T-helper 2 cell treated with Interferon-gamma antibody and Interleukin-4, amounts not matched to agents 5 μg/mL and 100 μg/mL, for 36 hours (primary cell): ENCODE measurements at regions not wholly inside any gene's neighbourhood (a gene's known extent, or its start where the extent isn't known, plus 50 kb on each side); places are given as distances from the start of the nearest gene placed in this dataset.

Experiments
- DNase-seq: peaks from one replicate; pipeline ENCODE4 v3.0.0; 2021; ENCODE audit warnings: low spot score
- H3K27ac Mint-ChIP-seq: one replicate; pipeline ENCODE4 v1.8.0; 2021; ENCODE audit warnings: mild to moderate bottlenecking, mixed read lengths
- H3K27me3 Mint-ChIP-seq: one replicate; pipeline ENCODE4 v1.8.0; 2021; ENCODE audit warnings: low read depth, mixed read lengths
- H3K36me3 Mint-ChIP-seq: one replicate; pipeline ENCODE4 v1.8.0; 2021; ENCODE audit warnings: low read depth, mixed read lengths
- H3K4me1 Mint-ChIP-seq: one replicate; pipeline ENCODE4 v1.8.0; 2021; ENCODE audit warnings: low read depth, mixed read lengths
- H3K4me3 Mint-ChIP-seq: one replicate; pipeline ENCODE4 v1.8.0; 2022; ENCODE audit warnings: mild to moderate bottlenecking, moderate library complexity, mixed read lengths
- H3K9me3 Mint-ChIP-seq: one replicate; pipeline ENCODE4 v1.8.0; 2021; ENCODE audit warnings: mixed read lengths

DNA sequence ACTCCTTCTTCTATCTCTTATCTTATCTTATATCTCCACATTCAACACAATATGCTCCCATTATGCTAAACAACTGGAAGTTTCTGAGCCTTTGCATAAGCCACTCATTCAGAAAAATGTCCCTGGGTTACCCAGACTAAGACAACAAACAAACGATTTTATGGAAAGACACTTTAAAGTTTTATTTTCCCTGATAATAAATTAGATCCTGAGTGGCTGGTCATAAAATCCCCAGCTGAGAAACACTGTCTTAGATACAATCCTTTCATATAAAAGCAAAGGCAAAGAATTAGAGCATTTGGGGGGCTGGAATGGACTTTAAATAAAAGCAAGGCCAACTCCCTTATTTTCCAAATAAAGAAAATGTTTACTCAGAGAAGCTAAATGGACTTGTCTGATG lies 322.3 kb downstream of the GBE1 start:
- H3K9me3 Mint-ChIP-seq: no peaks in the 10 kb centered on the region
- H3K4me3 Mint-ChIP-seq: no peak overlapping the region
- no peak for DNase-seq
- H3K4me1 Mint-ChIP-seq: no peaks in the 10 kb centered on the region
- no peaks in the 10 kb centered on the region for H3K36me3 Mint-ChIP-seq
- no peaks in the 10 kb centered on the region for H3K27me3 Mint-ChIP-seq
- no peak overlapping the region for H3K27ac Mint-ChIP-seq

DNA sequence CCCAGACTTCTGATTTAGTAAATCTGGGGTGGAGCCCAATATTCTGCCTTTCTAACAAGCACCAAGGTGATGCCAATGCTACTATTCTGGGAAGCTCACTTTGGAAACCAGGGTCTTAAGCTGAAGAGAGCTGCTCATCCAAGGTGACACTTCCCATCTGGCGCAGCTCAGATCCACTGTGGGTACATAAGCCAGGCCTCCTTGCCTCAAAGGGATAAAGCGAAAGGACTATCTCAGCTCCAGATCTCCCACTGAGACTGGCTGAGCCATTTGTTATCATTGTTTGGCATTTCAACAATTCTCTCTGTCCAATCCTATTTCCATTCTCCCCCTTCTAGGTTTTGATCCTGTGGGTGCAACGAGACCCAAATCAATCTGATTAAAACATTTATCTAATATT lies 323.8 kb downstream of the GBE1 start:
- H3K36me3 Mint-ChIP-seq: no peaks in the 10 kb centered on the region
- H3K9me3 Mint-ChIP-seq: no peaks in the 10 kb centered on the region
- no peaks in the 10 kb centered on the region for H3K4me1 Mint-ChIP-seq
- H3K27me3 Mint-ChIP-seq: no peaks in the 10 kb centered on the region
- H3K27ac Mint-ChIP-seq: no peak overlapping the region
- H3K4me3 Mint-ChIP-seq: no peak overlapping the region
- DNase-seq: no peak

DNA sequence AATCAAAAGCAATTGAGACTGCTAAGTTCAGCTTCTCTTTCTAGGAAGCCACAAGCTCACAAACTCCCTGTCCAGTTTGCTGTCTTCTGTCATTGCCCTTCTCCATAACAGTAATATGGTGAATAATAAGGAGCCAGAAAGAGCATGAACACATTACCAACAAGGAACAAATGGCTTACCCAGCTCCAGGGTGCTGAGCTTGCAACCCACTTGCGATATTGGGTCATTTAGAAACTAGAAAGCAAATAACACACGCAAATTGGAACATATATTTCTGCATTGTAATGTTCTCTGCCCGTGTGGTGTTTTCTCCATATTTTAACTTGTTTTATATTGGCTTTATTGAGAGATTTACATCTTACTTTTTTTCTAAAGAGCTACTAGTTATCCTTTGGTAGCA lies 325.3 kb downstream of the GBE1 start:
- Mint-ChIP-seq H3K27me3 (no peaks in the 10 kb centered on the region), H3K27ac (no peak overlapping the region), H3K4me1 (no peaks in the 10 kb centered on the region), H3K9me3 (no peaks in the 10 kb centered on the region), H3K4me3 (no peak overlapping the region), H3K36me3 (no peaks in the 10 kb centered on the region)
- DNase-seq: no peak

DNA sequence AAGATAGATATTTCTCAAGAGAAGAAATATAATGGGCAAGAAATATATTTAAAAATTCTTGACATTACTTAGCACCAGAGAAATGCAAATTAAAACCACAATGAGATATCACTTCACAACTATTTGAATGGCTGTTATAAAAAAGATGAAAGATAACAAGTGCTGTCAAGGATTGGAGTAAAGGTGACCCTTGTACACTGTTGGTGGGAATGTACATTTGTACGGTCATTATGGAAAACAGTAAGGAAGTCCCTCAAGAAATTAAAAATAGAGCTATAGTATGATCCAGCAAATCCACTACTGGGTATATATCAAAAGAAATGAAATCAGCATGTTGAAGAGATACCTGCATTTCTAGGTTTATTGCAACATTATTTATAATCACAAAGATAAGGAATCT lies 326.4 kb downstream of the GBE1 start:
- DNase-seq: no peak
- Mint-ChIP-seq H3K4me3 (no peak overlapping the region), H3K27me3 (no peaks in the 10 kb centered on the region), H3K4me1 (no peaks in the 10 kb centered on the region), H3K36me3 (no peaks in the 10 kb centered on the region), H3K9me3 (no peaks in the 10 kb centered on the region), H3K27ac (no peak overlapping the region)

DNA sequence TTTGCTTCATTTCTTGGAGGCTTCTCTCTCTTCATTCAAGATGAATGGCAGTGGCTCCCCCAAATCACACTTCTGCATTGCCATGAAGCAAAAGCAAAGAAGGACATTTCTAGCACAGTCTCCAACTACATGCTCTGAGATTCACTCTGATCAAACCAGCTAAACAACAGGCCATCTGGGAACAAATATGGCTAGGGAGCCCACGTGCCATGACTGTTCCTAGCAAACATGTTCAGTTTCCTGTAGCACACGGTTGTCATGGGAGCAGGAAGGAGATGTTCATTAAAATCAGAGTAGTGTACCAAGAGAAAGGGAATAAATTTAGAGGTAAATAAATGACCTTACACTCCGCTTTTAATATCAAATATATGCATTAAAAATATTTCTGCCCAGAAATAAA lies 327.3 kb downstream of the GBE1 start:
- Mint-ChIP-seq H3K36me3 (no peaks in the 10 kb centered on the region), H3K27ac (no peak overlapping the region), H3K4me3 (no peak overlapping the region), H3K27me3 (no peaks in the 10 kb centered on the region), H3K4me1 (no peaks in the 10 kb centered on the region), H3K9me3 (no peaks in the 10 kb centered on the region)
- no peak for DNase-seq

DNA sequence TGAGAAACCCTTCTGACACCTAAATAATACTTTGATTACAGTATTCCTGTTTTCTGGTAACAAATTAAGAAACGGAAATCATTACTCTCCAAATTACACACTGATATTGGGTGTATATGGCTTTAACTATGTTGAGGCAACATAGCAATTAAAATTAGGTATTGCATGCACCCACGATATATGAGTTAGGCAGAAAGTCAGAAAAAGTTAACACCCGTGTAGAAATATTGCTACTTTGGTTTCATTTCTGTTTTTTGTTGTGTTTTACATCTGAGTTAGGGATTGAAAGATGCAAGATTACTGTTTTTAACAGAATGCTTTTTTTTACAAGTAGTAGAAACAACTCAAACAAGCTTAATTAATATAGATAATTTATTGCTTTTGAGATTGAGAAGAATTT lies 327.8 kb downstream of the GBE1 start:
- Mint-ChIP-seq H3K27me3 (no peaks in the 10 kb centered on the region), H3K36me3 (no peaks in the 10 kb centered on the region)

DNA sequence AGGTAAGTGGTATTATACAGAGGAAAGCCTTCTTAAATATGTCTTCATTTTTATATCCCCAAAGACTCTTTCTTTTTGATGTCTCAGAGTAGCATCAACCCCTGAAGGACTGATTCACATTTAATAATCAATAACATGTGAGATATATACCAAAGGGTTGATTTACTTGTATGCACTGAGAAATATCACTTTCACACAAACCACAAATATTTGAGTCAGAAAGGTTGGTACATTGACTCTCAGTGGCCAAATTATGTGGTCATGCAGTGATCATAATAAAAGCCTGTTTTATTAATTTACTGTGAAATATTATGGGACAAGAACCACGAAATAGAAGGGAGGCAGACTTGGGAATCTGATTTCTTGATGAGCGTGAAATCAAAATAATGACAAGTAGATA lies 329.0 kb downstream of the GBE1 start:
- no peak for DNase-seq
- H3K36me3 Mint-ChIP-seq: no peaks in the 10 kb centered on the region
- no peaks in the 10 kb centered on the region for H3K4me1 Mint-ChIP-seq
- H3K27me3 Mint-ChIP-seq: no peaks in the 10 kb centered on the region
- no peak overlapping the region for H3K4me3 Mint-ChIP-seq
- no peaks in the 10 kb centered on the region for H3K9me3 Mint-ChIP-seq
- no peak overlapping the region for H3K27ac Mint-ChIP-seq

More for the DNA sequence above, 327.8 kb downstream of the GBE1 start:
- Mint-ChIP-seq H3K9me3 (no peaks in the 10 kb centered on the region), H3K4me3 (no peak overlapping the region), H3K4me1 (no peaks in the 10 kb centered on the region), H3K27ac (no peak overlapping the region)
- DNase-seq: no peak

DNA sequence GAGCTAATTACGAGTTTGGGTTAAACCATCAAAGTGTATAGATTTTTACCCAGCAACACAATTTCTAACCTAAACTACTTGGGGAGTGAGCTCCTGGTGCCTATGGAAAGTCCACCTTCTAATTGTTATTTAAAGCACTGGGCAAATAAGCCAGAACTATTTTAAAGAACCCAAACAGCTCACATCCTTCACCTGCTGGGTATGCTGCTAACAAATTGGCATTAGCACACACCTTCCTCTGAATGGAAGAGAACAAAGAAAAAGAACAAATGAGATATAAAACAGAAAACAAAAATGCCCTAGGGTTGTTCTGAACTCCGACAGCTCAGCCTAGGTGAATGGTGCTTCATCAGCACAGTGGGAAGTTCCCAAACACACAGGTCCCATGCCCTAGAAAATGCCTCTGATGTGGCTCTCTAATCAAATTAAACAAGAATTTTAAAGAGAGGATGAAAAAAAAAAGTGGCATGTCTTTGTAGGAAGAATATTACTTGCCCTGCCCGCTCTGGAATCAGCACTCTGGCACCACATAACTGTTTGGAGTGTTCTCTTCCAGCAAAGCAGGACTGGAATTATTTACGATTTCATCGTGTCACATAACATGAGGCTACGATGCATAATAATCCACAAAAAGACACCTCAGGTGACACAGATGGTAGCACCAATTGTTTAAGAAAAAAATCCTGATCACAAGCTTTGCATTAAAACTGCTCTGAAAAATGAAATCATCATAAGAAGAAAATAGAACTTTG lies 334.4 kb downstream of the GBE1 start:
- no peaks in the 10 kb centered on the region for H3K27me3 Mint-ChIP-seq
- H3K27ac Mint-ChIP-seq: no peak overlapping the region
- H3K4me3 Mint-ChIP-seq: no peak overlapping the region
- H3K4me1 Mint-ChIP-seq: no peaks in the 10 kb centered on the region
- DNase-seq: no peak
- no peaks in the 10 kb centered on the region for H3K36me3 Mint-ChIP-seq
- no peaks in the 10 kb centered on the region for H3K9me3 Mint-ChIP-seq

DNA sequence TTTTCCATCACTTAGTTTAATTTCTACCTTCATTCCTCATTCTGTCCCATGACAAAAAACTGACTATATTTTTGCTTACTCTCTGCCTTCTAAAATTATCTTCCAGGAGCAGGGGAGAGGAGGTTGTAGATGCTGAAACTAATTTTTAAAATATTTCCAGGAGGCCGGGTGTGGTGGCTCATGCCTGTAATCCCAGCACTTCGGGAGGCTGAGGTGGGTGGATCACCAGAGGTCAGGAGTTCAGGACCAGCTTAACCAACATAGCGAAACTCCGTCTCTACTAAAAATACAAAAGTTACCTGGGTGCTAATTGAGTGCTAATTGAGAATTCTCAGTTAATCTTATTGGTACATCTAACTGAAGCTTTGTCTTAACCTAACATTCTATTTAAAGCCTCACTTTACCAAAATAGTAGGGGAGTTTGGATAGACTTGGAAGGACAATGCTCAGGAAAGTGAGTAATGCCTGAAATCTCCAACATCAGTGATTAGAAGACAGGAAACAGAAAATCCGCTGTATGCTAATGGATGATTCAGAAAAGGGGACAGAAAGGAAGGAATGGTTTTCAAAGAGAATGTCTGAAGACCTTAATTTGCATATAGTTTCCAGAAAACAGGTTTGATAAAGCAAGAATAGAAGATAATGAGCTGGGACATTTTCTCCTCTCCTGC lies 336.1 kb downstream of the GBE1 start:
- no peak for DNase-seq
- Mint-ChIP-seq H3K4me1 (no peaks in the 10 kb centered on the region), H3K27ac (no peak overlapping the region), H3K27me3 (no peaks in the 10 kb centered on the region), H3K9me3 (no peaks in the 10 kb centered on the region), H3K4me3 (no peak overlapping the region), H3K36me3 (no peaks in the 10 kb centered on the region)

DNA sequence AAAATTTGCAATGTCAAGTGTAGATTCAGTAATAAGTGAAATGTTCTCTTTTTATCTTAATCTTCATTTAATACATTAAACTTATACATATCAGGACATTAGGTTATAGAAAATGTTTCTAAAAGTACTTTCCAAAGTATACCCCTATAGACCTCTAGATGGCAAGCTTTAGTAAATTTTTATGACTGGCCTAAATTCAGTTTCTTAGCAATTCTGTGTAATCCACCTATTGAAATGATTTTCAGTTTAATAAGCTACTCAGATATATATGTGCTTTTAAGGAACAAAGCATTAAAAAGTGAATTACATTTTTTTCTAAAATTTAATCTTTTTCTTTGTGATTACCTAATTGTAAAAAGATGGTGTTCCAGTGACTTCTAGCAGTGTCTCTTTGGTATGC lies 342.2 kb downstream of the GBE1 start:
- DNase-seq: no peak
- Mint-ChIP-seq H3K4me1 (no peaks in the 10 kb centered on the region), H3K27me3 (no peaks in the 10 kb centered on the region), H3K9me3 (no peaks in the 10 kb centered on the region), H3K4me3 (no peak overlapping the region), H3K27ac (no peak overlapping the region), H3K36me3 (no peaks in the 10 kb centered on the region)

DNA sequence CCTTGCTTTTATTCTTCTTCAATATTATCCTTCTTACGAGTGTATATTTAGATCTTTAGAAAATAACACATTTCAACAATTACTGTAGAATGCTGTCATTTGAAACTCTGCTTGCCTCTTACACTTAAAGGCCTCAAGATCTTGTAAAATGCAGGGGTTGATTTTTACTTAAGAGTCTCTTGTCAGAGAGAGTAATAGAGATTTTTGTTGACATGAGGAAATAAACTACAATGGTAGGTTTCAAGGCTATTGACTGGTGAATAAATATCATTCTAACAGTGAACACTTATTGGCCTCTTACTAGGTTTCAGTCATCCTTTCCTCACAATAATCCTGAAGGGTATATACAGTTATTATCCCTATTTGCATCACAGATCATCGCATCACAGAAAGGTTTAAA lies 344.6 kb downstream of the GBE1 start:
- no peaks in the 10 kb centered on the region for H3K4me1 Mint-ChIP-seq
- H3K27me3 Mint-ChIP-seq: no peaks in the 10 kb centered on the region
- DNase-seq: no peak
- no peak overlapping the region for H3K27ac Mint-ChIP-seq
- H3K4me3 Mint-ChIP-seq: no peak overlapping the region
- no peaks in the 10 kb centered on the region for H3K36me3 Mint-ChIP-seq
- H3K9me3 Mint-ChIP-seq: no peaks in the 10 kb centered on the region

DNA sequence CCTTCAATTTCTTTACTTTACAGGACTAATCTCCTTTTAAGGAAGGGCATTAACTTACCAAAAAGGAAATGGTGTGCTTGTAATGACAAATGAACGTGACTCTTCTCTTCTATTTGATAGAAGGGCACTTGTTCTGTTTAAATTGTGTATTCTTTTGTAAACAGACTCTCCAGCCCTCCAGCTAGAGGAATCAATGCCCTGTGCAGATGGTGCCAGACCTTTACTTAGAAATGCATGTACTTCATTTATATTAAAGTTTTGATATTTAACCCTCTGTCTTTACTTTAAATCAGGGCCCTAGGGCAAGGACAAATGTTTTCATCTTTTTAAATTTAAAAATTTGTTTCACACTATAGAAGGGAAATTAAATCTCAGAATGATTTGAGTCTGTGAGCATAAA lies 355.1 kb downstream of the GBE1 start:
- no peaks in the 10 kb centered on the region for H3K9me3 Mint-ChIP-seq
- H3K4me3 Mint-ChIP-seq: no peak overlapping the region
- no peaks in the 10 kb centered on the region for H3K27me3 Mint-ChIP-seq
- no peak overlapping the region for H3K27ac Mint-ChIP-seq
- H3K4me1 Mint-ChIP-seq: no peaks in the 10 kb centered on the region
- no peaks in the 10 kb centered on the region for H3K36me3 Mint-ChIP-seq
- no peak for DNase-seq

DNA sequence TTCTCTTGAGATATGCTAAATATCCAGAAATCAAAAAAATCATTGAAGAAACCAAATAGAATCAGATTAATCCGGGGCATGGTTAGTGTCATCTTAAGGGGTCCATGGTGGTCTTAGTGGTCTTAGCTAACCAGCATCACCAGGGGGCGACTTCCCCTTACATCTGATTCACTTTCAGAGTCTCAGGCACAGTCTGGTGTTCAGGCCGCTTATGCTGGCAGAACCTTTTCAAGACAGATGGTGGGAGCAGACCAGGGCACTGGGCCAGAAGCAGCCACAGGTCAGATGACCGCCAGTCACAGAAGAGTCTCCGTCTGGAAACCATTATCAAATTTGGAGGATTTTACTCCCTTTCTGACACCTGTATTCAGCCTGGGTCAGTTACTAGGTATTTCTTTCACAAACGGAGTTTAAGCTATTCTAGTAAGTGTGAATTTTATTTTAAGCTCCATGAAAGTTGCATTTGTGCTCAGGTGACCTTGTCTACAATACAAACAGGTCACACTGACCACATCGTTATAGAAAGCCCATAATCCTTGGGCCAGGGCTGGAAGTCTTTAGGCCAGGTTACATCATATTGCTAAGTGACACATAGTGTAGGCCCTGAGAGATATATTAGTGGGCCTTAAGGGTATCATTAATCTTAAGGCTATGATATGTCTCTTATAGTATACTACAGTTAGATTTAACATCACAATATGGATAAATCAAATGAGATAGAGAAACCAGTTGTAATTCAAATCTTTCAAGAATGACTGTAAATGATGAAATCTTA lies 365.5 kb downstream of the GBE1 start:
- Mint-ChIP-seq H3K36me3 (no peaks in the 10 kb centered on the region), H3K4me1 (no peaks in the 10 kb centered on the region), H3K4me3 (no peak overlapping the region), H3K27ac (no peak overlapping the region), H3K9me3 (no peaks in the 10 kb centered on the region), H3K27me3 (no peaks in the 10 kb centered on the region)
- no peak for DNase-seq
